DND-41 (cell line): ENCODE measurements at regions not wholly inside any gene's neighbourhood (a gene's known extent, or its start where the extent isn't known, plus 50 kb on each side); places are given as distances from the start of the nearest gene placed in this dataset.

Source experiments
- ATAC-seq: fragments of 200-7000 bp; cut with Tn5 transposase; 3 replicates; pipeline ENCODE4 v1.9.1; 2021; ENCODE audit warnings: low read depth; ENCODE audit not compliant: insufficient read depth
- DNase-seq: peaks from one replicate; pipeline ENCODE4 v3.0.0-alpha.2; 2020
- H2AFZ ChIP-seq: 2 replicates; pipeline ENCODE4 v1.6.0; 2012; ENCODE audit warnings: low read depth, low read length
- H3K27ac ChIP-seq: 2 replicates; pipeline ENCODE4 v1.5.1; 2012; ENCODE audit warnings: low read length, inconsistent platforms
- H3K27me3 ChIP-seq: fragments of 200-600 bp; sonication (generic); 2 replicates; pipeline ENCODE4 v1.6.0; 2012; ENCODE audit warnings: low read length, mild to moderate bottlenecking, inconsistent platforms; ENCODE audit not compliant: insufficient read depth, poor library complexity
- H3K36me3 ChIP-seq: 2 replicates; pipeline ENCODE4 v1.5.1; 2012; ENCODE audit warnings: low read length, inconsistent platforms; ENCODE audit not compliant: insufficient read depth
- H3K4me1 ChIP-seq: 2 replicates; pipeline ENCODE4 v1.5.1; 2012; ENCODE audit warnings: mild to moderate bottlenecking, low read length; ENCODE audit not compliant: insufficient read depth
- H3K4me2 ChIP-seq: 2 replicates; pipeline ENCODE4 v1.6.0; 2012; ENCODE audit warnings: mild to moderate bottlenecking, moderate library complexity, low read length, inconsistent platforms; ENCODE audit not compliant: insufficient read depth
- H3K4me3 ChIP-seq, 2 experiments: fragments of 200-600 bp in 1 of 2; shearing (Covaris generic) in 1 of 2; 2 replicates each; pipeline ENCODE4 v1.5.1; 2012 to 2016; ENCODE audit warnings: inconsistent platforms in 2 of 2, low read length in 2 of 2, mild to moderate bottlenecking in 2 of 2, low read depth in 1 of 2, moderate library complexity in 1 of 2
- H3K79me2 ChIP-seq: 2 replicates; pipeline ENCODE4 v1.6.0; 2012; ENCODE audit warnings: low read length, inconsistent platforms; ENCODE audit not compliant: insufficient read depth
- H3K9ac ChIP-seq: 2 replicates; pipeline ENCODE4 v1.6.0; 2012; ENCODE audit warnings: low read depth, mild to moderate bottlenecking, inconsistent platforms, low read length, moderate library complexity
- H3K9me3 ChIP-seq: 2 replicates; pipeline ENCODE4 v1.5.1; 2012; ENCODE audit warnings: low read length, moderate library complexity, mild to moderate bottlenecking, inconsistent platforms; ENCODE audit not compliant: insufficient read depth, severe bottlenecking
- H4K20me1 ChIP-seq: 2 replicates; pipeline ENCODE4 v1.6.0; 2012; ENCODE audit warnings: low read length; ENCODE audit not compliant: insufficient read depth
- CTCF ChIP-seq: IDR thresholded peaks from 2 replicates; pipeline ENCODE4 v1.5.1; 2012; ENCODE audit warnings: borderline replicate concordance, low read length, moderate library complexity, mild to moderate bottlenecking; ENCODE audit not compliant: poor library complexity, severe bottlenecking; ENCODE audit errors: extremely low read depth
- EZH2 ChIP-seq: IDR thresholded peaks from 3 replicates; pipeline ENCODE4 v1.6.1; 2012; ENCODE audit warnings: borderline replicate concordance, low read depth, mild to moderate bottlenecking, moderate library complexity, low read length, inconsistent platforms; ENCODE audit not compliant: severe bottlenecking

GRCh38 chr3:59611649-59612443 is 562.0 kb upstream of the CFAP20DC start:
- TF ChIP-seq EZH2: no peak
- no peak for TF ChIP-seq CTCF
- DNase-seq: no peak
- Histone ChIP-seq H3K27me3 (no peaks in the 10 kb centered on the region), H2AFZ (no peak overlapping the region), H3K4me3 (no peak overlapping the region), H3K27ac (no peak overlapping the region), H3K79me2 (no peaks in the 10 kb centered on the region), H3K4me2 (no peak overlapping the region), H4K20me1 (no peaks in the 10 kb centered on the region), H3K9me3 (peaks cover 7% of the 10 kb centered on the region), H3K36me3 (no peaks in the 10 kb centered on the region), H3K4me1 (no peaks in the 10 kb centered on the region), H3K9ac (no peak overlapping the region)
- no peak for ATAC-seq

- Histone ChIP-seq H3K27ac (no peak overlapping the region), H3K79me2 (no peaks in the 10 kb centered on the region), H3K9ac (no peak overlapping the region), H3K27me3 (no peaks in the 10 kb centered on the region), H4K20me1 (no peaks in the 10 kb centered on the region), H3K4me2 (no peak overlapping the region), H2AFZ (no peak overlapping the region), H3K9me3 (peaks cover 7% of the 10 kb centered on the region), H3K4me3 (no peak overlapping the region), H3K4me1 (no peaks in the 10 kb centered on the region), H3K36me3 (no peaks in the 10 kb centered on the region)
- TF ChIP-seq EZH2: no peak
- no peak for TF ChIP-seq CTCF
- DNase-seq (no peak), ATAC-seq (no peak)
Measured at GRCh38 chr3:59609657-59610348, 560.0 kb upstream of the CFAP20DC start.

- Histone ChIP-seq H3K27me3 (no peaks in the 10 kb centered on the region), H2AFZ (no peak overlapping the region), H3K4me3 (no peak overlapping the region), H4K20me1 (no peaks in the 10 kb centered on the region), H3K4me2 (no peak overlapping the region), H3K9ac (no peak overlapping the region), H3K79me2 (no peaks in the 10 kb centered on the region), H3K9me3 (peaks cover 3% of the 10 kb centered on the region), H3K36me3 (no peaks in the 10 kb centered on the region), H3K27ac (no peak overlapping the region), H3K4me1 (no peaks in the 10 kb centered on the region)
- no peak for TF ChIP-seq EZH2
- no peak for TF ChIP-seq CTCF
- DNase-seq (no peak), ATAC-seq (no peak)
Measured at GRCh38 chr3:59608356-59608755, 558.5 kb upstream of the CFAP20DC start.
